AG04449 (cell line): ENCODE measurements at regions not wholly inside any gene's neighbourhood (a gene's known extent, or its start where the extent isn't known, plus 50 kb on each side); places are given as distances from the start of the nearest gene placed in this dataset.

Experiments
- CTCF ChIA-PET: fragments of 350-600 bp; formaldehyde crosslinking; extraction: SDS; loops from one replicate; lab custom pipeline; 2021; ENCODE audit warnings: antibody characterized with exemption; lab: Yijun Ruan, JAX
- POLR2A ChIA-PET: fragments of 400-600, 350-600 bp; formaldehyde crosslinking; extraction: SDS; loops from one replicate; lab custom pipeline; 2020; ENCODE audit warnings: antibody characterized with exemption, inconsistent platforms; lab: Yijun Ruan, JAX
- DNase-seq: peaks from one replicate; pipeline ENCODE4 v3.0.0-alpha.2; 2010; ENCODE audit warnings: low read depth, low spot score
- H3K4me3 ChIP-seq: 2 replicates; pipeline ENCODE4 v1.5.1; 2011; ENCODE audit warnings: low read depth, mild to moderate bottlenecking, control low read depth, low read length
- CTCF ChIP-seq: IDR thresholded peaks from one replicate; pipeline ENCODE4 v1.5.1; 2011; ENCODE audit warnings: mild to moderate bottlenecking, moderate library complexity, low read length, control low read depth, inconsistent platforms; ENCODE audit not compliant: insufficient read depth; ENCODE audit errors: missing control alignments

GRCh38 chr5:9865574-9865973 lies 235.4 kb upstream of the TAS2R1 start:
- H3K4me3 ChIP-seq: no peak overlapping the region
- ChIA-PET POLR2A (no interaction called here), CTCF (no interaction called here)
- DNase-seq: no peak
- no peak for TF ChIP-seq CTCF

- ChIA-PET POLR2A (no interaction called here), CTCF (no interaction called here)
- no peak for DNase-seq
- no peak for TF ChIP-seq CTCF
- no peak overlapping the region for H3K4me3 ChIP-seq
These were observed 234.6 kb upstream of the TAS2R1 start for GRCh38 chr5:9864791-9865190.

- CTCF ChIA-PET: no interaction called here
- no peak for DNase-seq
- no peak for TF ChIP-seq CTCF
- H3K4me3 ChIP-seq: no peak overlapping the region
- POLR2A ChIA-PET: no interaction called here
These were observed 233.3 kb upstream of the TAS2R1 start for GRCh38 chr5:9863486-9863885.

DNA sequence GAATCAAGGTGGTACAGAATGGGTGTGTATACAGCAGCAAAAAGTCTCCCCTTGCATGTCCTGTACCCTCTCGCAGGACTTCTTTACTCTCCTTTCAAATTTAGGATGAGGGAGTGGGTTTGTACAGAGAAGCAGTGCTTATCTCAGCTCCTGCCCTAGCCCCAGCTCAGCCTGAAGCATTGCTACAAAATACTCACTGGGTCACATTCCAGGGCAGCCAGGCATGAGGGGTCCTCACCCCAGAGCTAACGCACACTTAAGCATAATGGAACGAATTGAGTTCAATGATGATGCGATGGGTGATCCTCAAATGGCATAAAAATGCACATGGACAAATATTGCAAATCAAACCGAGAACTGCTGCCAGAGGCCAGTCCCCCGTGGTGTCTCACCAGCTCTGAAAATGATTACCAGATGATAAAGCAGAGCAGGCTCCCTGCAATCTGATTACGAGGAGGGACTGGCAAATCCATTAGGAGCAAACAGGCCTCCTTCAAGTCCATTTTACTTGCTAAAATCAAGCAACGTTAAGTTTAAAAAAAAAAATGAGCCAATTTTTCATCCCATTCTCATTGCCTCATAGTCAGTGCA lies 231.6 kb upstream of the TAS2R1 start:
- H3K4me3 ChIP-seq: no peak overlapping the region
- no peak for TF ChIP-seq CTCF
- ChIA-PET CTCF (interaction anchor here (0.6 to 3.8 kb wide), 2 partner anchors 12 to 467 kb away, joined by 4 to 27 read pairs; no protein-coding TSS in a partner anchor), POLR2A (no interaction called here)
- peak; percentile 10 for DNase-seq

- CTCF ChIA-PET: interaction anchor here (1.5 to 3.8 kb wide), 2 partner anchors 10 kb away, joined by 4 to 27 read pairs; no protein-coding TSS in a partner anchor
- no peak for TF ChIP-seq CTCF
- POLR2A ChIA-PET: no interaction called here
- no peak for DNase-seq
- no peak overlapping the region for H3K4me3 ChIP-seq
These were observed 229.7 kb upstream of the TAS2R1 start for GRCh38 chr5:9859808-9860207.

- no peak for TF ChIP-seq CTCF
- ChIA-PET CTCF (no interaction called here), POLR2A (no interaction called here)
- H3K4me3 ChIP-seq: no peak overlapping the region
- no peak for DNase-seq
These were observed 227.9 kb upstream of the TAS2R1 start for GRCh38 chr5:9858043-9858442.
